ENCODE measurements at regions not wholly inside any gene's neighbourhood (a gene's known extent, or its start where the extent isn't known, plus 50 kb on each side); places are given as distances from the start of the nearest gene placed in this dataset.

GRCh38 chr12:13745111-13745860 lies 236.1 kb downstream of the GRIN2B start:
- no peak for DNase-seq

DNA sequence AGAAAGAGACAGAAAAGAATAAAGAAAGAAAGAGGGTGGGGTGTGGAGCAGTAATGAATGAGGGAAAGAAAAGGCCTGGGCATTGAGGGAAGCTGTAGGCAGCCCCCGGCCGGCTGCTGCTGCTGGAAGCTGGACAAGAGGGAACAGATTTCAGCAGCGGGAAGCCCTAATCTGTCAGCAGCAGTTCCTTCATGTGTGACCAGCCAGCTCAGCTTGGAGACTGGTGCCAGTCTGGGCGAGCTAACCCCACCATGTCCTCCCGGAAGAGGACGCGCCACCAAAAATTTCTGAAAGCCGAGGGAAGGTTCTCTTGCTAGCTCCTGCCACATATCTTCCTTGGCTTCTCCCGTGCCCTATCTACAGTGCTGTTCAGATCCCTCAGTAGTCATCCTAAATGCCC lies 236.8 kb downstream of the GRIN2B start:
- no peak for DNase-seq

DNA sequence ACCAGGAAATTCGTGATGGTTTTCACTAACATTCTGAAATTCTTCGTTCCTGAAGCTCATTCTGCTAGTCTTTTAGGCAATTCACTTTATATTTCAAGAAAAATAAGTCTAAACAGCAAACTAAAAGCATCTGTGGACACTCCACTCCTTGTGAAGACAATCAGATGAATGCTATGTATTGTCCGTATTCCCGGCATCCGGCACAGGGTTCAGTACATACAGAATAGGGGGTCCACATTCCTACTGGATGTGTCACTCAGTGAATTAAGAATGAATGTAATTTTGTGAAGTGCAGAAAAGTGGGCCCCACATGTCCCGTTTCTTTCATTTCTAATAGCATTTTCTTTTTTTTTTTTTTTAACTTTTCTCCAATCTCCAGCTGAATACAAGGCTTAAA lies 241.3 kb downstream of the GRIN2B start:
- no peak for DNase-seq

DNA sequence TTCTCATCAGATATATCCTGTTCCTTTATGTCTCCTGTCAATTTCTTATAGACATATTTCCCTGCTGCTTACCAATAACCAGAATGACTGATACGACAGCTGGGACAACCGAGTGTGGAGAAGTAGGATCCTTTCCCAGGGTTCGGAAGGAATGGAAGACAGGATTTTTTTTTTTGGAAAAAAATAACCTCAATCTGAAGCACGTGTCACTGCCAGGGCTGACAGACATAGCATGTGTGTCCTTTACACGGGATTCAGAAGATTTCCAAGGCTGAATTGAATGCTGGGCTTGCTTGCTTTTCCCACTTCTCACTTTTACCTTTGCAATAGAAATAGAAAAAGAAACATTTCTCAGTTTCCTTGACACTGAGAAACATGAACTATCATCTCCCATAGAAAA lies 245.7 kb downstream of the GRIN2B start:
- DNase-seq: no peak

DNA sequence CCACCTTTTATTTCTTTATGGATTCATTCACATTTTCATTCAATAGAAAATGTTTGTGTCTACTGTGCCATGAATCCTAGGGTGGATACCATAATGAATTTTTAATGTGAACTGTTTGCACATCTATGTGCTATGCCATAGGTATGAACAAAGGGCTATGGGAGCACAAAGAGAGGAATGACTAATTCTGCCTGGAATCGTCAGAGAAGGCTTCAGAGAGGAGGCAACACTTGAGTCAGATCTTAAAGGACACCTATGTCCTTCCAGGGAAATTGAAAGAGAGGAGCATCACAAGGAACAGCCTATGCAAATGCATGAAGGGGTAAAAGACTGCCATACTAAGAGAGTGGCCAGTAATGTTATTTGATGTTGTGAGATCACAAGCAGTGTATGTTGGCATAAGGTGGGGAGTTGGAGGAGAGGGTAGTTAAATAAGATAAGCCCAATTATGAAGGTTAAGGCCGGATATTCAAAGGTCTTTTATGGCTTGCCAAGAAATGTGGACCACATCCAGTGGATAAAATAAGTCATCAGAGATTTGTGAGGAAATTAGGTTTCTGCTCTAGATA lies 246.7 kb downstream of the GRIN2B start:
- no peak for DNase-seq

GRCh38 chr12:13727707-13728195 lies 253.7 kb downstream of the GRIN2B start:
- DNase-seq: no peak

GRCh38 chr12:13725049-13725448 lies 256.4 kb downstream of the GRIN2B start:
- no peak for DNase-seq

DNA sequence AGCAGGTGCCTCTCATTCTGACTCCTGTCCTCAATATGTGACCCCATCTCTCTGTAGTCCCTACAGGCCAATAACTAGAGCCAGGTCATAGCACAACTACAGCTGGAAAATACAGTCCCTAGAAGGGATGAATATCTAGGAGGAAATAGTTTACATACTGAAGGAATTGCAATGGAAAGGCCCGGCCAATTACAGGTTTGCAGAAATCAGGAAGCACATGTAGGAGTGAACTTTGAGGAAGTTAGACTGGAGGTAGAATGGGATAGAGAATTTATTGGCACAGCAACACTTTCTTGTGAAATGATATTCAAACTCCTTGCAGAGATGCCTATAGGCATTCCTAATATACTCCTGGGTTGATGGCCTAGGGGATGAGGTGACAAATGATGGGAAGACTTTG lies 257.3 kb downstream of the GRIN2B start:
- no peak for DNase-seq

DNA sequence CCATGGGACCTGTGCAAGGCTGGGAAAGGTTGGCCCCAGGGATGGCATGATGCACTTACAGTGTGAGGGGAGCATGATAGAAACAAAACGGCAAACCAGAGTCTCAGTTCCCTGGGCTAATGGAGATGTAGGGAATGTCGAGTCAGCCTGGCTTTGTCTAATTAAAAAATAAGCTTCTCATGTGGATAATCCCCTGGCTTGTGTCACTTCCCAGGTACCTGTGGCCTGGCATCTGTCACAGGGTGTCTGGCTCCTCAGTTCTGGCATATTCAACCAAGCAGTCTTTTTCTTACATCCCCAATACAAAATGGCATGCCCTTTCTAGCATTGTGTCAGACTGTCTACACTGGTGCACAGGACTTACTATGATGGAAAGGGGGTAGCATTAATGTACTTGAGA lies 261.4 kb downstream of the GRIN2B start:
- DNase-seq: no peak

- no peak for DNase-seq
Observed at GRCh38 chr12:13718271-13718670, 263.1 kb downstream of the GRIN2B start.

- DNase-seq: no peak
Observed at GRCh38 chr12:13716119-13716518, 265.3 kb downstream of the GRIN2B start.

- no peak for DNase-seq
Observed at GRCh38 chr12:13713556-13714410, 267.6 kb downstream of the GRIN2B start.

GRCh38 chr12:13707829-13708228 lies 273.6 kb downstream of the GRIN2B start:
- DNase-seq: no peak

GRCh38 chr12:13702381-13702780 lies 279.0 kb downstream of the GRIN2B start:
- DNase-seq: no peak

- DNase-seq: no peak
Observed at GRCh38 chr12:13701502-13701901, 279.9 kb downstream of the GRIN2B start.

DNA sequence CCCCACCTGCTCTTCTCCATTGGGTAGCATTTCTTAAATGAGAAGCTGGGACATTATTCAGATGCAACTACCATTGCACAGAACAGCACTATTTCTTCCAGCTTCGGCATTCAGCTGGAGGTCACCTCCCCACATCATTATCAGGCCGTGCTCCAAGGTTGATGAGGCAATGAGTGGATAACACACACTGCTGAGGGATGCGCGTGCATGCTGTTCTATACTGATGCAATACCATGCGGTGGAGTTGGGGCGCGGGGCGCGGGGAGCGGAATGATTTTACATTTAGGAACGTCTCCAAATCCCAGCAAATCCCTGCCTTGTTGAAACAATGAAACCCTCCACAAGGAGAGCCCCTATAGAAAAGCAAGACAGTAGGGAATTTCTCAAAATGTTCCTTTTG lies 283.4 kb downstream of the GRIN2B start:
- no peak for DNase-seq

DNA sequence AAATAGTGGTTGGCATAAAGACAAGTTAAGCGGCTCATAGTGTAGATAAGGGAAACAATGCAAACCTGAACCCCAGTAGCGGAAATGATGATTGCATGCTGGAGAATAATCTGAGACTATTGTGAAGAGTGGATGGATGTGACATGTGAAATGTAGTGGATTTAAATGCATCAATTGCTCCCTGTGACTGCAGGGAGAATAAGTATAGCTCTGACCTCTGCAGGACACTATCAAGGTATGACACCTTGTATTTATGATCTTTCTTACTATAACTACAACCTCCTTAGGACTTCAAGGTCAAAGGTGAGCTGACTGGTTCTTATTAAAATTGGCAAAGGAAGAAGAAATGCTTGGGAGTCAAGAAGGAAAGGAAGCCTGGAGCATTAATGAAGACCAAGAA lies 285.6 kb downstream of the GRIN2B start:
- no peak for DNase-seq

GRCh38 chr12:13692332-13692731 lies 289.1 kb downstream of the GRIN2B start:
- no peak for DNase-seq

DNA sequence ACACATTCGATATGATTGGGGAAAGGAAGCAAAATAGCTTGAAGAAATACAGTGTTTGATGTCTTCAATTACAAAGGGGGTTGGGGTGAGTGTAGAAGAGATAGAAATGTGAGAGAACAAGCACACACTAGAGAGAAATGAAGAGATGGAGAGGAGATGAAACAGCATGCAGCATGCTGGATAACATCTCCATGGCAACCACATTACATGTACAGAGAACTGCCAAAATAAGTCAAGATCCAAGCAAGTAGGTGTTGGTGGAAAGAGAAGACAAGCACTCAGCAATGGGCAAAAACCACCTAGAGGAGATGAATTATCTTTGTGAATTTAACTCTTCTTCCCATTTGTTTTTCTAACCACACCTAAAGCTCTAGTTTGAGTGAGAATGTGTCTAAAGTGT lies 289.8 kb downstream of the GRIN2B start:
- no peak for DNase-seq

DNA sequence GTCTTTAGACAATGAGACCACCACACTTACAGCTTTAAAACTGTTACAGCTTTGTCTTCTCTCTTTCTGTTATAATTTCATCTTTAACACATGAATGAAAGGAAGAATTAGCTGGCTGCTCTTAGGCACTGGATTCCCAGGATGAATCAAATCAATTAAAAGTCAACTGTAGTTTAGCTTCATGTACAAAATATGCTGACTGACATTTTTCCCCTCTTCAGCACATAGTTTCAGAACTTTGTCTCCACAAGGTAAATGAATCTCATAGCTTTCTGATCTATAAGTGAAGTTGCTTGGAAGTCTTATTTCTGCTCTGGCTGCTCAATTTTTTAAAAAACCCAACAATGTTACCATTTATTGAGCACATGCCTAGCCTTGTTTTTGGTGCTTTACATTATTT lies 293.8 kb downstream of the GRIN2B start:
- no peak for DNase-seq

GRCh38 chr12:13686260-13686659 lies 295.1 kb downstream of the GRIN2B start:
- DNase-seq: no peak

DNA sequence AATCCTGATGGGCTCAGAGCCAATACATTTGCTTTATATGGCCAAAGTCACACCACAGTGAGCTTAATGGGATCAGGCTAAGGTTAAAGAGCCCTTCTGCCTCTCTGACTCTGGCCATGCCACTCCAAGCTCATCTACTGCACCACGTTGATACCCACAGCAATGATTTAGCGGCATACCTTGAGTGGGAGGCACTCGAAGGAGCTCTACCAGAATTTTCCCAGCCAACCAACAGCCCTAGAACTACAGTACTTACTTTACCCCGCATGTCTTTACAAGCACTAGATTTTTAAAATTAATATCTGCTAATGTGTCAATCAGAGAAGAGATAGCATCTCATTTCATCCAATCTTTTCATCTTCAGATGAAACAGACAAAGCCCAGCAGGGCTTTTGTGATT lies 300.5 kb downstream of the GRIN2B start:
- no peak for DNase-seq

DNA sequence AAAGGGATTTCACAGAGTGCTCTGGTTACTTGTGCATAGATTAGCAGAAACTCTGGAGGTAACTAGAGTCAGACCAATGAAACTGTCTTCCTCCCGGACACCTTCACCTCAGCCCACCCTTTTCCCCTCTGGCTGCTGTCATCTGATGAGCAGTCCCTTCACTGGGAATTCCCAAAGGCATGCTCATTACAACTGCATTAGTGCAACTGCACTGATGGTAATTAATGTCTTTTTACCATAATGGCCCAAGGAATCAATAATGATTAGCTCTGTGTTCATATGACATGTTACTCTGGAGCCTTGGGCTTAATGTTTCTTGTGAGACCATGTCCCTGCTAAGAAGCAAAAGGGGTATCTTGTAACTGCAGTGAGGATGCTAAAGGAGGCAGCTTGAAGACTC lies 304.5 kb downstream of the GRIN2B start:
- DNase-seq: no peak

DNA sequence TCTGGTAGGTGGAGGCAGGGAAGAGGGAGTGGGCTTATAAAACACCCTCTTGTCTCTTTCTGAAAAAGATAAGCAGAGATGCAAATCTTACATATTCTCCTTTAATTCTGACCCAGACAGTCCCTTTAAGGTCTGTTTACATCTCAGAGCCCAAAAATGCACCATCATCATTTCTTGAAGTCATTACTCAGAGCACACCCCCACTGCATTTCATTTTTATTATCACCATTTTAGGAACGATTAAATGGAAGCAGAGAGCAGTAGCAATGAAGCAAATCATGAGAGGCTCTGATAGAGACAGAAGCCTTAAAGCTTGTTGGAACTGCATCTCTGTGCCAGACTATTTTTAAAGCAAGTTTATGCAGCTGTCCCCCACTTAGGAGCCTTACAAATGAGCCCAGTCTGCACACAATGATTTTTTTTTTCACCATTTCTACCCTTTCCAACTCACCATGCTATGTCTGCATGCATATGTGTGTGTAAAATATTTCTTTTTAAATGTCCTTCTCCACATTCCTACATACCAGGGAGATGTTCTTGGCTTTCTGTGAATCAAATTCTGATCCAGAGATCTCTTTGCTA lies 311.0 kb downstream of the GRIN2B start:
- DNase-seq: no peak
